Nephron (organoid): ENCODE measurements at regions not wholly inside any gene's neighbourhood (a gene's known extent, or its start where the extent isn't known, plus 50 kb on each side); places are given as distances from the start of the nearest gene placed in this dataset.
"Not testable (repeated sequence)": the region's sequence is repeated elsewhere in the genome, so short reads cannot be mapped to it uniquely, and the experiment has no call there.

Source experiments
- H3K27ac Mint-ChIP-seq, 3 experiments: 2 replicates each; pipeline ENCODE4 v1.8.0; 2020; ENCODE audit warnings: mixed read lengths in 3 of 3, mild to moderate bottlenecking in 2 of 3, moderate library complexity in 1 of 3
- H3K27me3 Mint-ChIP-seq: 2 replicates; pipeline ENCODE4 v1.8.0; 2021; ENCODE audit warnings: low read depth, mild to moderate bottlenecking, moderate library complexity, mixed read lengths
- H3K36me3 Mint-ChIP-seq: 2 replicates; pipeline ENCODE4 v1.8.0; 2020; ENCODE audit warnings: low read depth, mixed read lengths
- H3K4me1 Mint-ChIP-seq: 2 replicates; pipeline ENCODE4 v1.8.0; 2020; ENCODE audit warnings: mixed read lengths
- H3K4me3 Mint-ChIP-seq, 3 experiments: 2 replicates each; pipeline ENCODE4 v1.8.0; 2020; ENCODE audit warnings: mild to moderate bottlenecking in 3 of 3, mixed read lengths in 3 of 3, moderate library complexity in 2 of 3
- H3K9me3 Mint-ChIP-seq: 2 replicates; pipeline ENCODE4 v1.8.0; 2020; ENCODE audit warnings: mixed read lengths
- TF ChIP-seq, protein P1 (sequence below), 3 experiments: fragments of 200-600 bp; sonication (generic); IDR thresholded peaks; one replicate each; pipeline ENCODE4 v1.5.0; 2021; ENCODE audit warnings: antibody characterized with exemption in 3 of 3; ENCODE audit not compliant: unreplicated experiment in 3 of 3

DNA sequence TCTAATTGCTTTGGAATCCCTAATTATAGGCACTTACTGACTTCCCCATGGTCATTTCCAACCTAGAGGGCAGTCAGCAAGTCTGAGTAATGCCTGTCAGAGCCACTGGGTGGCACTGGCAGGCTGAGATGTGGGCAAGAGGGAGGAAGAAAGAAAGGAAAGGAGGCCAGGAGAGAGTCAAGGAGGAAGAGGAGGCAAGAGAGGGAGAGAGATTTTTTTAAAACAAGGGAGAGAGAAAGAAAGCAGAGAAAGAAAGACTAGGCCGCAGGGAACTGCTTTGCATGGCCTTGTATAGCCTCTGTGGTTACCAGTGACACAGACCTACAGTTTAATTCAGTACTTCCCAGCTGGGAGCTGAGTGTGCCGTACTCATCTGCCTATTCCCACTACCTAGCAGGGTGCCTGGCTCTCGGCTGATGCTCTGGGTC, 210.4 kb upstream of the ADO start:
- Mint-ChIP-seq H3K36me3 (no peaks in the 10 kb centered on the region), H3K4me3 (no peak overlapping the region), H3K4me1 (no peaks in the 10 kb centered on the region), H3K27ac (no peak overlapping the region), H3K27me3 (peaks cover 6% of the 10 kb centered on the region), H3K9me3 (no peaks in the 10 kb centered on the region)
- TF ChIP-seq, protein P1, sequence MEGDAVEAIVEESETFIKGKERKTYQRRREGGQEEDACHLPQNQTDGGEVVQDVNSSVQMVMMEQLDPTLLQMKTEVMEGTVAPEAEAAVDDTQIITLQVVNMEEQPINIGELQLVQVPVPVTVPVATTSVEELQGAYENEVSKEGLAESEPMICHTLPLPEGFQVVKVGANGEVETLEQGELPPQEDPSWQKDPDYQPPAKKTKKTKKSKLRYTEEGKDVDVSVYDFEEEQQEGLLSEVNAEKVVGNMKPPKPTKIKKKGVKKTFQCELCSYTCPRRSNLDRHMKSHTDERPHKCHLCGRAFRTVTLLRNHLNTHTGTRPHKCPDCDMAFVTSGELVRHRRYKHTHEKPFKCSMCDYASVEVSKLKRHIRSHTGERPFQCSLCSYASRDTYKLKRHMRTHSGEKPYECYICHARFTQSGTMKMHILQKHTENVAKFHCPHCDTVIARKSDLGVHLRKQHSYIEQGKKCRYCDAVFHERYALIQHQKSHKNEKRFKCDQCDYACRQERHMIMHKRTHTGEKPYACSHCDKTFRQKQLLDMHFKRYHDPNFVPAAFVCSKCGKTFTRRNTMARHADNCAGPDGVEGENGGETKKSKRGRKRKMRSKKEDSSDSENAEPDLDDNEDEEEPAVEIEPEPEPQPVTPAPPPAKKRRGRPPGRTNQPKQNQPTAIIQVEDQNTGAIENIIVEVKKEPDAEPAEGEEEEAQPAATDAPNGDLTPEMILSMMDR (IDR thresholded peaks at IDR 0.05; ENCODE audit: unreplicated experiment in 3 of 3) = peak; percentile 92 to 95 (median 93)

- TF ChIP-seq, protein P1 (IDR thresholded peaks at IDR 0.05; ENCODE audit: unreplicated experiment in 3 of 3) = no peak
- H3K4me3 Mint-ChIP-seq = no peak overlapping the region
- H3K27ac Mint-ChIP-seq = no peak overlapping the region
- peaks cover 10% of the 10 kb centered on the region for H3K9me3 Mint-ChIP-seq
- H3K36me3 Mint-ChIP-seq = no peaks in the 10 kb centered on the region
- peaks cover 3% of the 10 kb centered on the region for H3K27me3 Mint-ChIP-seq
- no peaks in the 10 kb centered on the region for H3K4me1 Mint-ChIP-seq
Measured at GRCh38 chr10:62597226-62597625, 207.3 kb upstream of the ADO start.

GRCh38 chr10:62599161-62599560, 205.4 kb upstream of the ADO start:
- TF ChIP-seq, protein P1 (IDR thresholded peaks at IDR 0.05; ENCODE audit: unreplicated experiment in 3 of 3) = no peak
- H3K36me3 Mint-ChIP-seq = no peaks in the 10 kb centered on the region

GRCh38 chr10:62606551-62606950, 198.0 kb upstream of the ADO start:
- H3K27ac Mint-ChIP-seq, H3K27me3 Mint-ChIP-seq, H3K4me1 Mint-ChIP-seq, H3K9me3 Mint-ChIP-seq, H3K4me3 Mint-ChIP-seq, H3K36me3 Mint-ChIP-seq: not testable (repeated sequence)

More at GRCh38 chr10:62599161-62599560, 205.4 kb upstream of the ADO start:
- Mint-ChIP-seq H3K27me3 (no peaks in the 10 kb centered on the region), H3K27ac (no peak overlapping the region), H3K9me3 (peaks cover 10% of the 10 kb centered on the region), H3K4me3 (no peak overlapping the region), H3K4me1 (no peaks in the 10 kb centered on the region)

- not testable (repeated sequence) for H3K4me1 Mint-ChIP-seq, H3K27me3 Mint-ChIP-seq, H3K36me3 Mint-ChIP-seq, H3K9me3 Mint-ChIP-seq
- Mint-ChIP-seq H3K4me3 (peak overlapping the region; percentile 73 to 84 (median 80)), H3K27ac (peak overlapping the region in 2 of 3 experiments; percentile 40 to 57)
Measured at GRCh38 chr10:62608189-62608875, 196.2 kb upstream of the ADO start.

GRCh38 chr10:62610649-62611229, 193.8 kb upstream of the ADO start:
- Mint-ChIP-seq H3K4me3 (peak overlapping the region in 1 of 3 experiments; percentile 7), H3K9me3 (peaks cover 2% of the 10 kb centered on the region), H3K27ac (no peak overlapping the region), H3K27me3 (peaks cover 3% of the 10 kb centered on the region), H3K4me1 (peaks cover 15% of the 10 kb centered on the region), H3K36me3 (no peaks in the 10 kb centered on the region)
- TF ChIP-seq, protein P1 (IDR thresholded peaks at IDR 0.05; ENCODE audit: unreplicated experiment in 3 of 3) = peak; percentile 73 to 89 (median 89)

GRCh38 chr10:62613424-62613823, 191.1 kb upstream of the ADO start:
- Mint-ChIP-seq H3K27me3 (peaks cover 3% of the 10 kb centered on the region), H3K27ac (peak overlapping the region; percentile 57 to 83 (median 61)), H3K4me3 (no peak overlapping the region), H3K4me1 (peaks cover 21% of the 10 kb centered on the region), H3K36me3 (no peaks in the 10 kb centered on the region), H3K9me3 (peaks cover 2% of the 10 kb centered on the region)
- TF ChIP-seq, protein P1 (IDR thresholded peaks at IDR 0.05; ENCODE audit: unreplicated experiment in 3 of 3) = no peak
